C1 segment of cervical spinal cord (tissue), 14 donors: ENCODE measurements at regions not wholly inside any gene's neighbourhood (a gene's known extent, or its start where the extent isn't known, plus 50 kb on each side); places are given as distances from the start of the nearest gene placed in this dataset.
"Not testable (repeated sequence)": the region's sequence is repeated elsewhere in the genome, so short reads cannot be mapped to it uniquely, and the experiment has no call there.

Experiments used
- DNase-seq, 14 donors: peaks; one replicate each; lab custom pipeline; 2025; lab: John Stamatoyannopoulos, UW

DNA sequence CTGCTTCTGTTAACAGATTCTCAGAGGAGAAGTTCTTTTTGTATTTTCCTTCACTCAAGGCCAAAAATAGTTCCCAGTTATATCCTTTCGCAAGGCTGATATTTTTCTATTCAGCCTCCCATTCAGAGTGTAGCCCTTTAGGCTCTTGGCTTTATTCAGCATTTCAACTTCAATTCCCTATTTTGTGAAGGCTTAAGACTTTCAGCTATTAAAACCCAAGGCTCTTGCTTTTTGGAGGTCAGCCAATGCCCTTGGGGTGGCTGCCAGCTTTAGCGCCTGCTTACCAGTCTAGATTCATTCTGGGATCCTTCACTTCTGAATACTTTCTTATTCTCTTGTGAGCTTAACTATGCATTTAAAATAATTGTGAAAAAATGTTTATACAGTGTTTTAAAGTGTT is 57.3 kb upstream of the ADGRA3 start:
- DNase-seq = peak in 10 of 14 donors; percentile 10 to 75 (median 28)

DNA sequence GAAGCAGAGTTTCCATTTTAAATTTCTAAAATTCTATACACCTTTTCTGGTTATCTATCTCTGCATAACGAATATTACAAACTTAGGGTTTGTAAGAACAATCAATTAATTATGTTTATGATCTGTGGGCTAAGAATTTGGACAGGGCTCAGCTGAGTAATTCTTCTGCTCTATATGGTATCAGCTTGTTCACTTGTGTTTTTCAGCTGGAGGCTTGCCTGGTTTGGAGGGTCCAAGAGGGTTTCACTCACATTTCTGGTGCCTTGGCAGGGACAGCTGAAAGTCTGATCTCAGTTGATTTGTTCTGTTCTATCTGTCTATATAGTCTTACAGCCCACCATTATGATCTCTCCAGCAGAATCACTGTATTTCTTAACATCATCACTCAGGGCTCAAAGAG is 57.8 kb upstream of the ADGRA3 start:
- DNase-seq = no peak

DNA sequence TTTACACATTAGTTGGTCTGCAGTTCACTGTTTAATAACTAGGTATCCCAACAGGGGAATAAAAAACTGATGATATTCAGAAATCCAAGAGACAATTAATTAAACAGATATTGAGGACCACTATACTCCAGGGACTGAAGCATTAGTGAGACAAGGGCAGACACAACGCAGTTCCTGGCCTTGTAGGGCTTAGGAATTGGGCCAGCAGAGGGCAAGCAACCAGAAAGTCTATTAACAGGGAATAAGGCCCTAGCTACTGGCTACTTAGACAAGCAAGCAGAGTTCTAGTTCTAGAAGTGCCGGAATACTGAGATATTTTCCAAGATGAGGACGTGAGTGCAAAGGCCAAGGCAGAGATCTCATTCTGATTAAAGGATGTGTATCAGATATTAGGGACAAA is 58.6 kb upstream of the ADGRA3 start:
- no peak for DNase-seq

DNA sequence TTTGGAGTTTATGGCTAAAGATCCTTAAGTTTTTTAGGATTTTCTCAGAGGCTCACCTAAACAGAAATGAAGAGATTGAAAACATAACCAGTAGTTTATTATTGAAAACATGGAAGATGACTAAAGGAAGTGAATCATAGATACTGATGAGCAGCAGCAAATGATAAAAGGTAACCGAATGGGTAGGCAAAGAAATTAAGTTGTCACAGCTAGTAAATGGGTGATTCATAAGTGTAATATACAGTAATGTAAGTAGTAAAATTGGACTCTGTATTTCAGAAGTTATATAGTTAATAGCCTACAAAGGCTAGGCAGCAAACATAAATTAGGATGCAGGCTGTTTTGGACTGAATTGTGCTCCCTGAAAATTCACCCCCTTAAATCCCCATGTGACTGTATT is 59.0 kb upstream of the ADGRA3 start:
- no peak for DNase-seq

DNA sequence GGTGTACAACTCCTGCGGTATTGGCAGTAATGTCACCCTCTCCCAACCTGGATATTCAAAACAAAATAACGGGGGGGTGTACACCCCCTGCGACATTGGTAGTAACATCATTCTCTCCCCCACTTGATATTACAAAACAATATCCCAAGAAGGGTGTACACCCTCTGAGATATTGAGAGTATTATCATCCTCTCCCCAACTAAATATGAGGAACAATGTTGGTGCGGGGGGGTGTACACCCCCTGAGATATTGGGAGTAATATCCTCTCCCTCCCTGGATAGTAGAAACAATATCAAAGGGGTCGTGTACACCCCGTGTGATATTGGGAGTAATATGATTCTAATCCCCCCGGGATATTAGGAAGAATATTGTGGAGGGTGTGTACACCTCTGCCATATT is 71.4 kb upstream of the ADGRA3 start:
- no peak for DNase-seq

DNA sequence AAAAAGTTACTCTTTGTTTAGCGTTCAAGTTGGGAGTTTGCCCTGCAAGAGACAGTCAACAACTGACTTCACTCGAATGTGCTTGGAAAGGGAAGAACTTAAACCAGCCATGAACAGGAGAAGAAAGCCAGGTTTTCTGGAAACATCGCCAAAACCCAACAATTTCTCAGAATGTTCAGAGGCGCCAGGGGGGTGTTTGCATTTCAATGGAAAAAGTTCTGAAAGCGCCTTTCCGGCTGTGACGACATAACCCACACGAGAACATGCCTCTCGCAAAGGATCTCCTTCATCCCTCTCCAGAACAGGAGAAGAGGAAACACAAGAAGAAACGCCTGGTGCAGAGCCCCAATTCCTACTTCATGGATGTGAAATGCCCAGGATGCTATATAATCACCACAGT is 78.1 kb upstream of the ADGRA3 start:
- peak in 5 of 14 donors; percentile 5 to 43 (median 33) for DNase-seq

DNA sequence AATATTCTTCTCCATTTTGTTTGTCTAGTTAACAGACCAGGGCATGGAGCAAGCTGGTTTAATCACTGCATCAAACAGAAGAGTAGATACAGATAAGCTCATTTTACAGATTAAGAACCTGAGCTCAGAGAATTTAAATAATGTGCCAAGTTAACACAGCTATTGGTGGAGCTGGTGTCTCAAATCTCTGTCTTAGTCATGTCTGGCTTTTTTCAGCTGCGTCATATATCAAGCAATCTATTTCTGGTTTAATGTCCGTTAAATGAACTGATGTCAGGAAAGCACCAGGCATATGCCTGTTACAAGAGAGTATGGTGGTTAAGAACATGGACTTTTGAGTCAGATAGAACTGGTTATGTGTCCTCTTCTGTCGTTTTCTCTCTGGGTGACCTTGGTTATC is 79.8 kb upstream of the ADGRA3 start:
- DNase-seq = no peak

DNA sequence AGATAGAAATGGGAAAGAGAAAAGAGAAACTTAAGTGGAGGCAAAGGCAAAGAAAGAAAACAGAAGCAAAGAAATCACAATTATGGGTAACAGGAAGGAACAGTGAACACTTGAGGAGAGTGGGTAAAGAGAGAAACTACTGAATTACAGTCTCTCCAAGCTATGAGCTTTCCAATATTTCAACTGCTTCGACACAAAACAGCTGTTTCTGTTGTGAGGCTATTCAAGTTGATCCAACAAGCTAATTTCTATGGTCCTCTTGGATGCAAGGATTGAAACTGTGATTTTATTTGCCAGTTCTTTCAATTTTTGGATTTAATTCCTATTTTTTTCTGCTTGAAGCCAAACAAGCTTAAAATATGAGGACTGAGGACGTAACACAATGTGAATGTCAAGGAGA is 80.5 kb upstream of the ADGRA3 start:
- DNase-seq = no peak

DNA sequence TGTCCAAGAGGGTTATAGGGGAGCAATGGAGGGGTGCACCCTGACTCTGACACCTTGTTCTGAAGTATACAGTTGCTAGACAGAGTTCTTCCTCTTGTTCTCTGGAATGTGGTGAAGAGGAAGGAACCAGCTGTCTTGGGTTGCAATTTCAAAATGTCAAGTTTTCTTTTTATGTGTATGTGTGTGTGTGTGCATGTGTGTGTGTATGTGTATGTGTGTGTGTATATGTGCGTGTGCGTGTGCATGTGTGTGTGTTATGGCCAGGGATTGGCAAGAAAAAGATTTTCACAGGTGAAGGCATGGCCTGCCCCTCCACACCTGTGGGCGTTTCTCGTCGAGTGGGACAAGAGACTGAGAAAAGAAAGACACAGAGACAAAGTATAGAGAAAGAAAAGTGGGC is 81.6 kb upstream of the ADGRA3 start:
- DNase-seq = no peak

DNA sequence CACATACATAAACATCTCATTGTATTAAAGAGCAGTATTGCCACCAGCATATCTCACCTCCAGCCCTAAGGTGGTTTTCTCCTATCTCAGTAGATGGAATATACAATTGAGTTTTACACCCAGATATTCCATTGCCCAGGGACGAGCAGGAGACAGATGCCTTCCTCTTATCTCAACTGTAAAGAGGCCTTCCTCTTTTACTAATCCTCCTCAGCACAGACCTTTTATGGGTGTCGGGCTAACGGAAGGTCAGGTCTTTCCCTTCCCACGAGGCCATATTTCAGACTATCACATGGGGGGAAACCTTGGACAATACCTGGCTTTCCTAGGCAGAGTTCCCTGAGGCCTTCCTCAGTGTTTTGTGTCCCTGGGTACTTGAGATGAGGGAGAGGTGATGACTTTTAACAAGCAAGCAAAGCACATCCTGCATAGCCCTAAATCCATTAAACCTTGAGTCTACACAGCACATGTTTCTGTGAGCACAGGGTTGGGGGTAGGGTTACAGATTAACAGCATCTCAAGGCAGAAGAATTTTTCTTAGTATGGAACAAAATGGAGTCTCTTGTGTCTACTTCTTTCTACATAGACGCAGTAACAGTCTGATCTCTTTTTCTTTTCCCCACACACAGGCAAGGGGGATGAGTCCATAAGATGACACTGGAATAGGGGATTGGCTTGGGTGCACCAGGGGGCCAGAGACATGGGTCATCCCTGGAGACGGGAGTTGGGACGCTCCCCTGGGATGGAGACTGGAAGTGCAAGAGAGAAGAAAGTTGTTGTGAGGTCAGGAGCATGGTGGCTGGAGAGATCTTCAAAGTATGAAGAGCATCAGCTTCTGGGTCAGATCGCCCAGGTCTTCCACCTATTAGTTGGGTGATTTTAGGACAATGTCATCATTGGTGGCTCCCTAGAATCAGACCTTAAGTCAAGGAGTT is 82.5 kb upstream of the ADGRA3 start:
- DNase-seq = not testable (repeated sequence)

DNA sequence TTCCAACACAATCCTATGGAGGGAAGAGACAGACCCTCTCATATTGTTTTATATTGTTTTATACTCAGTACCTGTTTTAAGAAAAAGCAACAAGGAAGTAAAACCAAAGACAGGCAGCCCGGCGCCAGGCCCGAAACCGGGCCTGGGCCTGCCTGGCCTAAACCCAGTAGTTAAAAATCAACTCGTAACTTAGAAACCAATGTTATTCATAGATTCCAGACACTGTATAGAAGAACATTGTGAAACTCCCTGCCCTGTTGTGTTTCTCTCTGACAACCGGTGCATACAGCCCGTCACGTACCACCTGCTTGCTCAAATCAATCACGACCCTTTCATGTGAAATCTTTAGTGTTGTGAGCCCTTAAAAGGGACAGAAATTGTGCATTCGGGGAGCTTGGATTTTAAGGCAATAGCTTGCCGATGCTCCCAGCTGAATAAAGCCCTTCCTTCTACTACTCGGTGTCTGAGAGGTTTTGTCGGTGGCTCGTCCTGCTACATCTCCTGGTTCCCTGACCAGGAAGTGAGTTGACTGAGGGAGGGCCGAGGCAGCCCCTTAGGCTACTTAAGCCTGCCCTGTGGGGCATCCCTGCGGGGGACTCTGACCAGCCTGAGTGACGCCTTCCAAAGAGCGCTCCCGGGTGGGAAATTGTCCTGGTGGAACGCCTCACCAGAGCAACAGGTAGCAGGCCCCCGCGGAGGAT is 83.5 kb upstream of the ADGRA3 start:
- DNase-seq = not testable (repeated sequence)

DNA sequence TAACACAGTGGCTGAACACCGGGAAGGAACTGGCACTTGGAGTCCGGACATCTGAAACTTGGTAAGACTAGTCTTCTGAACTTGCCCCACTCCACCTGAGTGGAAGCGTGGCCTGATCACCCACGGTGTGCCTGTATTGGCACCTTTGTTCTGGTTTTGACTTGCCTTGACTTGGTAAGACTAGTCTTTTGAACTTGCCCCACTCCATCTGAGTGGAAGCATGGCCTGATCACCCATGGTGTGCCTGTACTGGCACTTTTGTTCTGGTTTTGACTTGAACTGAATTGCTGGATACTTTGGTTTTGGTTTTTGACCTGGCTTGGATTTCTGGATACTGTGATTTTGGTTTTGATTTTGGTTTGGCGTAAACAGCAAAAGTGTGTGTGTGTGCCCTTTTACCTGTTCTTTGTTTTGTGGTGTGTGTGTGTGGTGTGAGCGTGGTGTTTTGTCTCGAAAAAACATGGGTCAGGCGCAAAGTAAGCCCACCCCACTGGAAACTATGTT is 84.1 kb upstream of the ADGRA3 start:
- DNase-seq = not testable (repeated sequence)

DNA sequence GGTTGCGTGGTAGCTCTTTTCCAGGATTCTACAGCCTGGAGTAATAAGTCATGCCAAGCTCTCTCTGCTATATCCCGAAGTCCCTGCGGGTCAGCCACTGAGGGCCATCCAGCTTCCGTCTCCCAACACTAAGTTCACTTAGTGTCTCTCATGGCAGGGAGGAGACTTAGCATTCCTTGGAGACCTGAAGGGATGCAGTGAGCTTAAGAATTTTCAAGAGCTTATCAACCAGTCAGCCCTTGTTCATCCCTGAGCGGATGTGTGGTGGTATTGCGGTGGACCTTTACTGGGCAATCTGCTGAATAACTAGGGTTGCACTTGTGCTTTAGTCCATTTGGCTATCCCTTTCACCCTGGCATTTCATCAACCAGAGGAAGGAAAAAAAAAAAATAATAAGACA is 85.8 kb upstream of the ADGRA3 start:
- not testable (repeated sequence) for DNase-seq

DNA sequence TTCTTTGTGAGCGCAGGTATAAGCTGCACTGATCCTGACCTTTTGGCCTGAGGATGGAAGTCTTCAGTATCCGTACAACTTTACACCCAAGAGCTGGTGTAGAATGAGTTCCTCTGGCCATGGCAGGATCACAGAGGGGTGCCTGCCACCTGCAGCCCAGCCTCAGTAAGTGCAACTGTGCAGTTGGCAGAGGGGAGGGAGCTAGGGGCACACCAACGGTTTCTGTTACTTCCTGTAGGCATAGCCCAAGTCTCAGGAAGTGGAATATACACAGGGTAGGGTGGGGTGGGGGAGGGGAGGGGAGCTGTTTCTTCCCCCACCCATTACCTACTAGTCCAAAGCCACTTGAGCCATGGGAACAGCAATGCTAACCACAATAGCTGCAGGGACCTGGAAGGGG is 85.4 kb upstream of the GBA3 start:
- peak in 3 of 14 donors; percentile 3 to 23 (median 6) for DNase-seq

DNA sequence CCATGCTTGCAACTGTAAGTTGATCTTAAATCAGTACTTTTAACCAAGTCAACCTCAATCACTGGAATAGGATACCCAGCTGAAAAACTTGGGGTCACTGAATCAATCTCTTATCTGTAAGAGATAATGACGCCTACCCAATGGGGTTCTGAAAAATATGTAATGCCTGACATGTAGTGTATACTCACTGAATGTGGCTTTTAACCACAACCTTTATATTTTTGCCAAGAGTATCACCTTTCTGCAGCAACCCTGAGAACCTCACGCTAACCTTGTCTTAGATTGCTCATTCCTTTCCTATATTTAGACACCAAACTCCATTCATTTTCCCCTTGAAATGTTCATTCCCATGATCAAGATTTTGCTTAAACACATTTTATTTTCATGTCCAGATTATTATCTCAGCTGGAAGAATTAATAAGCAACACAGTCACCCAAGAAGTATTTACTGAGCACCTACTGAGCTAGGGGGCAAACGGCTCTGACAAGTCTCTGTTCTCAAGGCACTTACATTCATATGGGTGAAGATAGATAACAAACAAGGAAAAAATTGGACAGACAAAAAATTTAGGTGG is 82.7 kb upstream of the GBA3 start:
- not testable (repeated sequence) for DNase-seq

DNA sequence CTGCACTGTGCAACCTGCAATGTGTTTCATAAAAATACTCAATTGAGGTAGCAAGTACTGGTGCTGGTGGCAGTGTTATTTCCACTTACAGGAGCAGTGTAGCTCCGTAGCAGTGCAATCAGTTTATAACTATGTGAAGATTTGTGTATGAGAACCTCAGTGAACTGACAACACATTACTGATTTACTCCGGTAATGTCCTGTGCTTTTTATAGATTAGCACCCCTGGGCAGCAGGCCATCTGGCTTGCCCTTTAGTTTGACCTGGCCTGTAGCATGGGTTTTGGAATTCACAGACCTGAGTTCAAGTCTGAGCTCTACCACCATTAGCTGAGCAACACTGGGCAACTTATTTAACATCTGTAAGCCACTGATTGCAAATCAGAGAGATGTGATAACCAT is 78.6 kb upstream of the GBA3 start:
- no peak for DNase-seq

DNA sequence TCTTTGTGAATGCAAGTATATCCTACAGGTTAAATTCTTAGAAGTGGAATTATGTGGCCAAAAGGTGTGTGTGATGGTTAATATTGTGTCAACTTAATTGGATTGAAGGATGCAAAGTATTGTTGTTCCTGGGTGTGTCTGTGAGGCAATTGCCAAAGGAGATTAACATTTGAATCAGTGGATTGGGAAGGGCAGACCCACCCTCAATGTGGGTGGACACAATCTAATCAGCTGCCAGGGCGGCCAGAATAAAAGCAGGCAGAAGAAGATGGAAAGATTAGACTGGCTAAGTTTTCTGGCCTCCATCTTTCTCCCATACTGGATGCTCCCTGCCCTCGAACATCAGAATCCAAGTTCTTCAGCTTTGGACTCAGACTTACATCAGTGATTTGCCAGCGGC is 76.2 kb upstream of the GBA3 start:
- DNase-seq = no peak

DNA sequence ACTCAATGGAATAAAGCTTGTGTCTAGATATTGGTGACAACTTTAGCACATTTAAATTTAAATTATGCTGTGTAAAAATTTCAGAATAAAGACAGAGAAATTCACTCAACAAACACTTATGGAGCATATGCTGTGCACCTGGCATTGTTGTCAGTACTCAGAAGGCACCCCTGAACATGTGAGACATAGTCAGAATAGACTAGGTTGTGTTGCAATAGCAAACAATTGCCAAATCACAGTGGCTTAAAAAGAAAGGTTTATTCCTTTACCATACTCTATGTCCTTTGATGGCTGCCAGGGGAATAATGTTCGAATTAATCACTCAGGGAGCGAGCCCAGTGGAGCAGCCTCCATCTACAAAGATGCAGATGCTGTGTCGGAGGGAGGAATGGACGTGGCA is 72.6 kb upstream of the GBA3 start:
- not testable (repeated sequence) for DNase-seq

DNA sequence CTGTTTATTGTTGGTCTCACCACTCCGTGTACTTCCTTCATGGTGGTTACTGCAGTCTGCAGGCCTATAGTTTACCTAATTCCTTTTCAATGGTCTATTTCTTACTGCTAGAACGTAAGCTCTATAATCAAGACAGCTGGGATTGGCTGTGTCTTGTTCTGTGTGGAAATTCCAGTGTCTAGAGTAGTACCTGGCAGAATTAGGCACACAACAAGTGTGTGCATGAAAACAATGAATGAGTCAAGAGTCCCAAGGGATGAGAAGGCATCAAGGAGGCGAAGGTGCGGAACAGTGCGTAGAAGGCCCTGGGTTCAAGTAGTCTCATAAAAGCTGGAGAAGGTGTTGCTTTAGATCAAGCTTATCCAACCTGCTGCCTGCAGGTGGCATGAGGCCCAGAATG is 70.8 kb upstream of the GBA3 start:
- DNase-seq = not testable (repeated sequence)

DNA sequence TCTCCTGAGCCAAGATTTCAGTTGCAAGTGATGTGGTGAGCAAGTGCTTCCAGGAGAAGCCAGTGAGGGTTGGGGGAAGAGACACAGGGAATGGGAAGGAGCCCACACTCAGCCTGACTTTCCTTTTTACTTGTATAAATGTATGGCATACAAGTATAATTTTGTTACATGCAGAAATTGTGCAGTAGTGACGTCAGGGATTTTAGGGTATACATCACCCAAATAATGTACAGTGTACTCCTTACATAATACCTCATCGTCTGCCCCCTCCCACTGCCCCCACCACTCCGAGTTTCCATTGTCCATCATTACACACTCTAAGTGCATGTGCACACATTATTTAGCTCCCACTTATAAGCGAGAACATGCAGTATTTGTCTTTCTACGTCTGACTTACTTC is 68.7 kb upstream of the GBA3 start:
- not testable (repeated sequence) for DNase-seq

DNA sequence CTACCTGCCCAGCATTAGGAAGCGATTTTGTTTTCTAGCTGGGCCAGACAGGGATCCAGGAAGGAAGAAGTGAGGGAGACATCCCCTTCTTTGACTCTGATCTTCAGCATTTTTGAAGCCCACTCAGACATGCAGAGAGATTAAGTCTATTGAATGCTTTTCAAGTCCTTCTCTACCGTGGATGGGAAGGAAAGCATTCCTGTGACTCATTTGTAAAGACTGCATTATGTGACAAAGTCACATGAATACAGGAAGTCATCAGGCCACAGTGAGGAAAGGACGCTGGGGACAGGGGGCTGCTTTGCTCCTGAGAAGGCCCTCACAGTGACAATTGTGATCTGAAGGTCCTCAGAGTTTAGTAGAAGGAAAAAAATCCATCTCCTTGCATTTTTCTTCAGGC is 67.4 kb upstream of the GBA3 start:
- no peak for DNase-seq

DNA sequence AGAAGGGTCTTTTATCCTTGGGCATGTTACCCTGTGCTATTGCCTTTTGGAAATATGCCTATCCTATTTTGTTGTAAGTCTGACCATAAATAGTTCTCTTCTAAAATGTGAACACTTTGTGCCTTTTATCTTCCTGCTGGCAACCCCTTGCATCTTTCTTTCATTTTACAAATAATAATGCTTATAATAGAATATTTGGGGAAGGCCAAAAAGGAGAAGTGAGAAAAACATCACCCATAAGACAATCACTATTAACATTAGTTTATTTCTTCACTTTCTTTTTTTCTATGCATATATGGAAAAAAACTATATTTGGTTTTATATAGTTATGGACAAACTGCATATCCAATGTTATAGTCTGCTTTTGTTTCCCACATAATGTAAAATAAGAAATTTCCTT is 64.9 kb upstream of the GBA3 start:
- DNase-seq = not testable (repeated sequence)
